Fibroblast of villous mesenchyme (primary cell): ENCODE measurements at regions not wholly inside any gene's neighbourhood (a gene's known extent, or its start where the extent isn't known, plus 50 kb on each side); places are given as distances from the start of the nearest gene placed in this dataset.

Experiments
- DNase-seq: peaks from one replicate; pipeline ENCODE4 v3.0.0-alpha.2; 2010; ENCODE audit warnings: low read depth
- H3K4me3 ChIP-seq: 2 replicates; pipeline ENCODE4 v1.5.1; 2011; ENCODE audit warnings: low read depth, mild to moderate bottlenecking, low read length
- TF ChIP-seq, protein P1 (sequence below): IDR thresholded peaks from 2 replicates; pipeline ENCODE4 v1.5.1; 2012; ENCODE audit warnings: low read depth, mild to moderate bottlenecking, low read length; ENCODE audit not compliant: insufficient read depth

DNA sequence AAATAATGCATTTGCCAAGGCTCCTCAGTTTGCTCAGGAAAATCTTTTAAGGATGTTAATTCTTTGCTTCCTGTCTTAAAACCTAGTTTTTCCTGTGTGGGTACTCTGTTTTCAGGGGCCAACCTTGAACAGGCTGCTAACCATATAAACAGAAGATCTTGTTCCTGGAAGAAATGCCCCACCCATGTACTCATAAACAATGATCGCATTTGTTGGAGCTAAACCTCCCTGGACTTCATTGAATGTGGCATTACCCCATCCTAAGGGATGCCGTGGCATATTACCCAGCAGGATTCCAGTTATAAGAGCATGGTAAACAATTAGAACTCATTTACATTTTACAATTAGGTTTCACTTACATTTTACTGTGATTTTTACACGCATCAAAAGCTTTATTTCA lies 436.0 kb downstream of the ZNF608 start:
- H3K4me3 ChIP-seq: no peak overlapping the region
- TF ChIP-seq, protein P1, sequence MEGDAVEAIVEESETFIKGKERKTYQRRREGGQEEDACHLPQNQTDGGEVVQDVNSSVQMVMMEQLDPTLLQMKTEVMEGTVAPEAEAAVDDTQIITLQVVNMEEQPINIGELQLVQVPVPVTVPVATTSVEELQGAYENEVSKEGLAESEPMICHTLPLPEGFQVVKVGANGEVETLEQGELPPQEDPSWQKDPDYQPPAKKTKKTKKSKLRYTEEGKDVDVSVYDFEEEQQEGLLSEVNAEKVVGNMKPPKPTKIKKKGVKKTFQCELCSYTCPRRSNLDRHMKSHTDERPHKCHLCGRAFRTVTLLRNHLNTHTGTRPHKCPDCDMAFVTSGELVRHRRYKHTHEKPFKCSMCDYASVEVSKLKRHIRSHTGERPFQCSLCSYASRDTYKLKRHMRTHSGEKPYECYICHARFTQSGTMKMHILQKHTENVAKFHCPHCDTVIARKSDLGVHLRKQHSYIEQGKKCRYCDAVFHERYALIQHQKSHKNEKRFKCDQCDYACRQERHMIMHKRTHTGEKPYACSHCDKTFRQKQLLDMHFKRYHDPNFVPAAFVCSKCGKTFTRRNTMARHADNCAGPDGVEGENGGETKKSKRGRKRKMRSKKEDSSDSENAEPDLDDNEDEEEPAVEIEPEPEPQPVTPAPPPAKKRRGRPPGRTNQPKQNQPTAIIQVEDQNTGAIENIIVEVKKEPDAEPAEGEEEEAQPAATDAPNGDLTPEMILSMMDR: no peak
- DNase-seq: peak; percentile 53

DNA sequence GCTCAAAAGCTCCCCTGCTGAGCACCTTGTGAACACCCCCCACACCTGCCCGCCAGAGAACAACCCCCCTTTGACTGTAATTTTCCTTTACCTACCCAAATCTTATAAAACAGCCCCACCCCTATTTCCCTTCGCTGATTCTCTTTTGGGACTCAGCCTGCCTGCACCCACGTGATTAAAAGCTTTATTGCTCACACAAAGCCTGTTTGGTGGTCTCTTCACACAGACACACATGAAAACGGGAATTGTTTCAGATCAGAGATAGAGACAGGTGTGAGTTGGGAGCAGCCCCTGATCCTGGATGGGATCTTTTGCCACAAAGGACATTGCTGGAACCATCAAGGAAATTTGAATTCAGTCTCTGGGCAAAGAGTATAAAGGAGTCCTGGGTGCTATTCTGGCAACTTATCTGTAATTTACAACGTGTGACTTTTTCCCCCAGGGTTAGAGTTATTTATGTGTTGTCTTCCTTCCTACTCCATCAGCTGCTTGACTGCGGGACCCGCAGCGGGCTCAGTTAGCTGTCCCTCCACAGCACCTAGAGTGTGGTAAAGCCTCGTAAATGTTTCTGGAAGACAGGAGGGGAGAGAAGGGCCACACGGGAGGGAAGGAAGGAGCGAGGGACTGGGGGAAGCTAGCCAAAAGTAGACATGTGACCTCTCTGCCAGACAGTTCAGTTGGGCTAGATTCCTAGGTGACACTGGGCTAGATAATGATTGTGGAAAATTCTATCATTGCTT lies 437.0 kb downstream of the ZNF608 start:
- DNase-seq: no peak
- H3K4me3 ChIP-seq: no peak overlapping the region
- TF ChIP-seq, protein P1: no peak

DNA sequence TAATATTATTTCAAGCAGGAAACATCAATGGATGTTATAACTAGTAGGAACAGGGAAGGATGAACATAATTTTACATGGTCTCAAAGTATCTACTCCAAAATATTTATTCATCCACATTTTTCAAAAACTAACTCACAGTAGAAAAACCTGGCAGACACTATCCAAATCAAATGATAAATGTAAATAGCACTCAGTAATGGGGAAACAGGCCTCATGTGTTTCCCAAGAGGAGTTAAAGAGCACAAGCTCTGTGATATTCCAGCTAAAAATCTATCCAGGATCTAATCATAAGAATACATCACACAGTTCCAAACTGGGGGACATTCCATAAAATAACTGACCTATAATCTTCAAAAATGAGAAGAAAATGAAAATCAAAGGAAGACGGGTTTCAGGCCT lies 443.1 kb downstream of the ZNF608 start:
- TF ChIP-seq, protein P1: no peak
- H3K4me3 ChIP-seq: no peak overlapping the region
- DNase-seq: peak; percentile 13

DNA sequence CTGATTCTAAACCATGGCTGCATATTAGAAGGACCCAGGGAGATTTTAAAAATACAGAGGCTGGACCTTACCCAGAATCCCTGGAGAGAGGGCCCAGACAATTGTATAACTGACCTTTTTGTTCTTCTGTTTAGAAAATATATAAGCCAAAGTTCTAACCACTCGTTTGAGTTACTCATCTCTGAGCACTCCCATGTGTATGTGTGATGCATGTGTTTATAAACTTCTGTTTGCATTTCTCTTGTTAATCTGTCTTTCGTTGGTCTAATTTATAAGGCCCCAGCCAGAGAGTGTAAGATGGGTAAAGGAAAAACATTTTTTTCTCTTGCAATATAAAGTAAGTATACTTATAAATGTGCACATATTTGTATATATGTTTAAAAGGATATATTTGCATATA lies 443.9 kb downstream of the ZNF608 start:
- TF ChIP-seq, protein P1: no peak
- no peak overlapping the region for H3K4me3 ChIP-seq
- peak; percentile 70 for DNase-seq

DNA sequence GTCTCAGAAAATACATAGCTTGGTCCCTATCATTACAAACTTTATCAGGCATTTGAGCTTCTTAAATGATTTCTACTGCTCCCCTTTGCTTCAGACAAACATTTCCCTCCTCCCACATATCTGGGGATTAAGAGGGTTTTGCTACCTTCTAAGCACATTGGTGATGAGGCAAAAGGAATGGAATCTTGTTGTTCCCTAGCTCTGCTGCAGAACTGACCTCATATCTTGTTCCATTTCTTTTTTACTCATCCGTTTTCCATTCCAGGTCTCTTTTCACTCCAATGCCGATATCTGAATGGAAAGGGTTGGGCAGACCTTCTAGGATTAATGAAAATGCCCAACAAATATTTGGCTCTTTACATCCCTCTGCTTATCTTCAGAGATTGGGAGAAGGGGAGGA lies 444.6 kb downstream of the ZNF608 start:
- no peak overlapping the region for H3K4me3 ChIP-seq
- TF ChIP-seq, protein P1: no peak
- DNase-seq: peak; percentile 76

DNA sequence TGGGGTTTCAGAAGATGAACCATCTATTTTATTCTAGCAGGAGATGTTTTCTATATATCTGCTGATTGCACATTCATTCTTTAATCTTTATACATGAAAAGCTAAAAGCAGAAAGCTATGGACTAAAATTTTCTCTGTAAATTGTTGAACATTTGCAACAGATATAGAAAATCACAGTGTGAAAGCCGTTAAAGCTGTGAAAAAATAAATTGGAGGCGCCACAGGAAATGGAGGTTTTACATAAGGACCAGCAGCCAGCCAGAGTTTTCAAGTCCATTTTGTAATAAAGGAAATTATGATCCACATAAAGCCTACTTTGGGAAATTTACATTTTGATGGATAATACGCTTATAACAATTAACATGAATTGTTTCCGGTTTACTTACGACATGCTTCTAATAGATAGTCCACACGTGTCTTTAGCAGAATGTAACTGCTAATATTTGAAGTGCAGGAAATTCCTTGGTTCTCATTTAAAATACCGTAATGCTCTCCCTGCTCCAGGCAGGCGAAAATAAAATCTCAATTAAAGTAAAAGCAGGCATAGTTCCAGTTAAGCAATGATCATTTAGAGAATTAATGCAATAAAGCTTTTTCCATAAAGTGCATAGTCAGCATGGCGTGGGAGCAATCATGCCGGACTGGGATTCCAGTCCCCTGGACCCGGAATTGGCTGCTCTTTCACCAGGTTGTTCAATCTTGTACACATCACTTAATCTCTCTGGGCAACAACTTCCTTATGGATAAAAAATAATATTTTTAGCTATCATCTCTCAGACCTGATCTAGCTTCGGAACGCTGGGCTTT lies 445.4 kb downstream of the ZNF608 start:
- DNase-seq: no peak
- H3K4me3 ChIP-seq: no peak overlapping the region
- TF ChIP-seq, protein P1: no peak

DNA sequence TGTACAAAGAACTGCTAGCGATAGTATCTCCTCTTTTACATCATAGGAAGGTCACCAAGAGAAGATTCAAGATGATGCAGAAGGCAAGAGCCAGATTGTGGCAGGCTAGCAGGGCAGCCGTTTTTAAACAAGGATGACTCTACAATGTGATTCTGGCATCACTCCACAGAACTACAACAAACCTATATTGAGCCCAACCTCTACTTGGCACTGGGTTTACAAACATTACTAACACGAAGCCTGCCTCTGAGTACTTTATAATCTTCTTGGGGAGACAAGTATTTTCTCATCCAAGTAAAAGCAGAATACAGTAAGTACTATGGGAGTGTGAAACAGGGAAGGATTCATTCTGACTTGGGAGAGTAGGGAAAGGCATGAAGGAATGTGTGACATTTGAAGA lies 448.6 kb downstream of the ZNF608 start:
- H3K4me3 ChIP-seq: no peak overlapping the region
- TF ChIP-seq, protein P1: no peak
- DNase-seq: no peak
